Gastroesophageal sphincter (tissue), 3 donors: ENCODE measurements at regions not wholly inside any gene's neighbourhood (a gene's known extent, or its start where the extent isn't known, plus 50 kb on each side); places are given as distances from the start of the nearest gene placed in this dataset.
A peak's percentile ranks its signal among the peaks of the same experiment; 100 is the strongest.

Source experiments
- EP300 ChIP-seq: sonication (generic); formaldehyde crosslinking; IDR thresholded peaks from one replicate; pipeline ENCODE4 v1.6.1; 2017; ENCODE audit warnings: antibody characterized with exemption, mild to moderate bottlenecking
- POLR2A ChIP-seq, 2 donors: fragments of 450-650 bp; IDR thresholded peaks; one replicate each; pipeline ENCODE4 v1.6.1; 2017; ENCODE audit warnings: antibody characterized with exemption in 2 of 2, mild to moderate bottlenecking in 2 of 2, moderate library complexity in 1 of 2
- POLR2AphosphoS5 ChIP-seq: sonication (generic); formaldehyde crosslinking; IDR thresholded peaks from one replicate; pipeline ENCODE4 v1.6.1; 2017; ENCODE audit warnings: antibody characterized with exemption
- TF ChIP-seq, protein P1 (sequence below), 4 experiments: fragments of 200-600 bp in 2 of 4; fragments of 450-650 bp in 2 of 4; sonication (generic) in 1 of 4; IDR thresholded peaks; one replicate each; pipeline ENCODE4 v1.5.1; 2017 to 2019; ENCODE audit warnings: antibody characterized with exemption in 4 of 4, mild to moderate bottlenecking in 2 of 4, moderate library complexity in 2 of 4

DNA sequence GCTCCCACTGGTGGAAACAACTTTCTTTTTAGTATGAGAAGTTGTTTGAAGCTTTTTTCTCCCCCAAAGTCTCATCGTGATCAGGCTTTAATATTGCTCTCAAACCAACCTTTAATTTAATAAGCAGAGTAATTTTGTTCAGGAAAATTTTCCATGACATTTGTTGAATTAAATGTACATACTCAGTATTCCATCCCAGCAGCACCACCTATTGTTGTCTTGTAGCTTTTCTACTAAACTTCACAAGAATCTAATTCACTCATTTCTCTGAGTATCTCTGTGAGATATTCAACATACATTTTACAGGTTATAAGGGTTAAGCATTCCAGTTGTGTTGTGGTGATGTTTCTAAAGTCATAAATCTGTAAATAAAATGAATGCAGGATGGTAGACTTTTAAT lies 218.3 kb upstream of the HAND2 start:
- TF ChIP-seq, protein P1, sequence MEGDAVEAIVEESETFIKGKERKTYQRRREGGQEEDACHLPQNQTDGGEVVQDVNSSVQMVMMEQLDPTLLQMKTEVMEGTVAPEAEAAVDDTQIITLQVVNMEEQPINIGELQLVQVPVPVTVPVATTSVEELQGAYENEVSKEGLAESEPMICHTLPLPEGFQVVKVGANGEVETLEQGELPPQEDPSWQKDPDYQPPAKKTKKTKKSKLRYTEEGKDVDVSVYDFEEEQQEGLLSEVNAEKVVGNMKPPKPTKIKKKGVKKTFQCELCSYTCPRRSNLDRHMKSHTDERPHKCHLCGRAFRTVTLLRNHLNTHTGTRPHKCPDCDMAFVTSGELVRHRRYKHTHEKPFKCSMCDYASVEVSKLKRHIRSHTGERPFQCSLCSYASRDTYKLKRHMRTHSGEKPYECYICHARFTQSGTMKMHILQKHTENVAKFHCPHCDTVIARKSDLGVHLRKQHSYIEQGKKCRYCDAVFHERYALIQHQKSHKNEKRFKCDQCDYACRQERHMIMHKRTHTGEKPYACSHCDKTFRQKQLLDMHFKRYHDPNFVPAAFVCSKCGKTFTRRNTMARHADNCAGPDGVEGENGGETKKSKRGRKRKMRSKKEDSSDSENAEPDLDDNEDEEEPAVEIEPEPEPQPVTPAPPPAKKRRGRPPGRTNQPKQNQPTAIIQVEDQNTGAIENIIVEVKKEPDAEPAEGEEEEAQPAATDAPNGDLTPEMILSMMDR (IDR thresholded peaks at IDR 0.05) = peak in 3 of 4 experiments; percentile 14 to 46 (median 43)
- TF ChIP-seq POLR2A (IDR thresholded peaks at IDR 0.05) = no peak
- TF ChIP-seq POLR2AphosphoS5 = no peak
- TF ChIP-seq EP300 = no peak
